Duodenal mucosa (tissue), 2 donors: ENCODE measurements at regions not wholly inside any gene's neighbourhood (a gene's known extent, or its start where the extent isn't known, plus 50 kb on each side); places are given as distances from the start of the nearest gene placed in this dataset.

Experiments
- H3K27ac ChIP-seq: one replicate; pipeline ENCODE4 v1.7.0; 2013; ENCODE audit warnings: low read depth, low read length
- H3K27me3 ChIP-seq, 2 donors: one replicate each; pipeline ENCODE4 v1.7.0; 2013; ENCODE audit warnings: low read length in 2 of 2, control low read depth in 1 of 2; ENCODE audit not compliant: insufficient read depth in 2 of 2, control insufficient read depth in 1 of 2
- H3K36me3 ChIP-seq, 2 donors: one replicate each; pipeline ENCODE4 v1.7.0; 2013; ENCODE audit warnings: low read length in 2 of 2, control low read depth in 1 of 2; ENCODE audit not compliant: insufficient read depth in 2 of 2, control insufficient read depth in 1 of 2
- H3K4me1 ChIP-seq, 2 donors: one replicate each; pipeline ENCODE4 v1.7.0; 2013; ENCODE audit warnings: low read length in 2 of 2, control low read depth in 1 of 2; ENCODE audit not compliant: insufficient read depth in 2 of 2, control insufficient read depth in 1 of 2
- H3K4me3 ChIP-seq, 2 donors: one replicate each; pipeline ENCODE4 v1.7.0; 2013; ENCODE audit warnings: low read length in 2 of 2, low read depth in 1 of 2
- H3K9ac ChIP-seq, 2 donors: one replicate each; pipeline ENCODE4 v1.7.0; 2013; ENCODE audit warnings: low read length in 2 of 2, low read depth in 1 of 2
- H3K9me3 ChIP-seq, 2 donors: one replicate each; pipeline ENCODE4 v1.7.0; 2013; ENCODE audit warnings: low read length in 2 of 2, control low read depth in 1 of 2; ENCODE audit not compliant: control insufficient read depth in 1 of 2

DNA sequence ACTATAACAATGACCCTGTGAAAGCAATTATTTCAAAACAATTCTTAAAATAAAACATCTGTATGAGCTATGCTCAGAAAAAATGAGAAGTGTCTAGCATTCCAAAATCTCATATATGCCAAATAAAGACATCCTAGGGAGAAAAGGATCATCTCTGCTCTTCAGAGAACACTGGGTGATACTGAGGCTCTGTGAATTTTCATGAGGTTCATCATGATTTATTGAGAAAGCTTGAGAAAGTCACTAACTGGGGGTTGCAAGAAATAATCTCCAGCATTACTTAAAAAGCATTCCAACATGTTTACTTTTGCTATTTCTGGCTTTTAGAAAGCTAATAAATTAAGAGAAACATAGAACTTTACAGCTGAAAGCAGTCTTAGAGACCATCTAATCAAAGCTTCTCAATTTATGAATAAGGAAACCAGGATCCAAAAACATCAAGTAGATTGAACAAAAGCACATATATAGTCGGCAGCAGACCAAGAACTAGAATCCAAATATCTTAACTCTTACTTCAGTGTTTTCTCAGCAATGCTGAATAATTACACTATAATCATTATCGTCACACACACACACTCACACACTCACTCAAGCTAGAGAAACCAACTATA, 372.8 kb downstream of the NR2F1-AS1 start:
- no peaks in the 10 kb centered on the region for H3K36me3 ChIP-seq
- H3K4me3 ChIP-seq: no peak overlapping the region
- no peaks in the 10 kb centered on the region for H3K27me3 ChIP-seq
- H3K9ac ChIP-seq: no peak overlapping the region
- no peaks in the 10 kb centered on the region for H3K9me3 ChIP-seq
- H3K27ac ChIP-seq: no peak overlapping the region
- H3K4me1 ChIP-seq: peaks cover 0 to 2% of the 10 kb centered on the region in 2 donors

DNA sequence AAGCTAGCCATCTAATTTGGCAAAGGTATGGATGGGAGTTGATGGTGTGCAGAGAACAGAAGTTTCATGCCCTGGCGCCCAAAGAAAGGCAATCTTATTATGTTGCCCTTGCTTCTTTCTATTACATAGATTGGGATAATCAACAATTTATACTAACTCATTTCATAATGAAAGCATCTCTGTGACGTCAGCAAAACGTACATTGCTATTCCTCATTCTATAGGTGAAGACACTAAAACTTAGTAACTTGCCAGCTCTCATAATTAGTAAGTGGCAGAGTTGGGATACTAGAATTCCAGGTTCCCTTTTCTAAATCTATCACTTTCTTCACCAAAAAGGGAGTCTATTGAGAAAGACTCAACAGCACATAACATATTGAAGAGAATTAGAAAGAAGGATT, 374.8 kb downstream of the NR2F1-AS1 start:
- H3K9ac ChIP-seq: no peak overlapping the region
- no peaks in the 10 kb centered on the region for H3K36me3 ChIP-seq
- H3K4me3 ChIP-seq: no peak overlapping the region
- H3K27me3 ChIP-seq: no peaks in the 10 kb centered on the region
- no peak overlapping the region for H3K27ac ChIP-seq
- H3K9me3 ChIP-seq: no peaks in the 10 kb centered on the region
- peaks cover 0 to 2% of the 10 kb centered on the region in 2 donors for H3K4me1 ChIP-seq

DNA sequence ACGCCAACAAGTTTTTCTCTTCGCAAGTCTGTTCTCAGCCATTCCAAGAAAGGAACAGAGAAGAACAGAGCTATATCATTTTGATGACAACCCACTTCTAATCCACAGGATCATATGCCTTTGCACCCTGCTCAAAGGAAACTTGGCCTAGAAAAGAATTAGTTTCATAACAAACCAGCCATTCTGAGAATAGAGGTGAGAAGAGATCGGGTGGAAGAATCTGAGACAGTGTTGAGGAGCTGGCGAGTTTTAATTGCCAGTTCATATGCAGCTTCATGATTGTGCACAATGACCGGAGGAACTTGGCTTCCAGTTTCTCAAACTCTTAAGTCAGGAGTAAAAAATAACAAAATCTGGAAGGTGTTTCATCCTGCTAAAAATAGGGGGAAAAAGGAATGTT, 380.0 kb downstream of the NR2F1-AS1 start:
- Histone ChIP-seq H3K27me3 (no peaks in the 10 kb centered on the region), H3K4me1 (no peaks in the 10 kb centered on the region), H3K9ac (no peak overlapping the region), H3K27ac (no peak overlapping the region), H3K9me3 (no peaks in the 10 kb centered on the region), H3K4me3 (no peak overlapping the region), H3K36me3 (no peaks in the 10 kb centered on the region)

GRCh38 chr5:93196986-93197385, 384.0 kb downstream of the NR2F1-AS1 start:
- H3K36me3 ChIP-seq: no peaks in the 10 kb centered on the region
- no peak overlapping the region for H3K9ac ChIP-seq
- H3K27me3 ChIP-seq: no peaks in the 10 kb centered on the region
- H3K4me3 ChIP-seq: no peak overlapping the region
- H3K4me1 ChIP-seq: no peaks in the 10 kb centered on the region
- no peaks in the 10 kb centered on the region for H3K9me3 ChIP-seq
- H3K27ac ChIP-seq: no peak overlapping the region

DNA sequence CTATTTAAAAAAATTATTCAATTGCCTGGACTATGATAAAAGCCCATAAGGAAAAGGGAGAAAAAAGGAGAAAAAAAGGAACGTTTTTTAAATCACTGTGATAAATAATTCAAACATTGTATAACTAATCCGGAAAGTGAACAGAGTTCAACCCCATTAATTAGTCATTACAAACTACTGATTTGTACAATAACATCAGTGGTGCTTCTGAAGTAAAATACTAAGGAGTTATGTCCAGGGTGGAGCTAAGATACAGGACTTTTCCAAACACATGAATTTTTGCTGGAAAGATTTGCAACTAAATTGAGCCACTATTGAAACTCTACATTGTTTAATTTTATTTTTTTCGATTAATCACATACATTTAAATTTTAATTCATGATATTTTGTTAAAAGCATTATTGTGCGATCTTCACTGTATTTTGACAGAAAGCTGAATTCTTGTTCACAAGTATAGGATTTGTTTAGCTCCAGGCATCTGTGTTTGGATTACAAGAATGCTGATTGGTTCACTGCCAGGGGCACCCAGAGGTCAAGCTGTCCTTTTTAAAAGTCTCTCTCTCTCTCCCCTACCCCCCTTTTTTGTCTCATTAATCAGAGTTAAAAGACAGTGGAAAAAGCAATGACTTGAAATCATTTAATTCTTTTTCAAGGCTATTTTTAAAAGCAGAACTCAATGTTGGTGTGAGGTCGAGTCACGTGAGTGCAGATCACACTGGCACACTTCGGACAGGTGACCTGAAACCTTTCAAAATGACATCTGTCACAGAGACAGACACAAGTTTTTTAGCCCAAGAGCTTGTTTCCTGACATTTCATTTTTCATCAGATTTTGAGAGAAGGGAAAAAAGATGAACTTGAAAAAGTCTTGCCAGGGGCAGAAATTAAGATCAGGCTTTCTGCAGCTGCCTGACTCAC, 387.3 kb downstream of the NR2F1-AS1 start:
- H3K9me3 ChIP-seq: peaks cover 0 to 6% of the 10 kb centered on the region in 2 donors
- H3K27me3 ChIP-seq: no peaks in the 10 kb centered on the region
- no peaks in the 10 kb centered on the region for H3K36me3 ChIP-seq
- H3K4me3 ChIP-seq: no peak overlapping the region
- no peak overlapping the region for H3K27ac ChIP-seq
- no peaks in the 10 kb centered on the region for H3K4me1 ChIP-seq
- H3K9ac ChIP-seq: no peak overlapping the region

DNA sequence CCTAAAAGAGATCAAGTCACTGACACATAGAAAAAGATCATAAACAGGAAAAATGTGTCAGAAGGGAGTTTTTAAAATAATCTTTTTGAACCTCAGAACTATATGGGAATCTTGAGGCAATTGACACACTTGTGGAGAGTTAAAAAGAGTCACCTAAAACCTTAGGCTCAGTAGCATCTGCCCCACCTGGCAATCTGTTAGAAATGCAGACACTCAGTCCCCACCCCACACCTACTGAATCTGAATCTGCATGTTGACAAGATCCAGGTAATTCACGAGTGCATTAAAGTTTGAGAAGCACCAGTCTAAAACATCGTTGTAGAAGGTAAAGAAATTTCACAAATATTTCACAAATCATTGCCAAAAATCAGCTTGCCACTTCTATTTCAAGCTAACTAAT, 388.3 kb downstream of the NR2F1-AS1 start:
- Histone ChIP-seq H3K9me3 (peaks cover 0 to 6% of the 10 kb centered on the region in 2 donors), H3K36me3 (no peaks in the 10 kb centered on the region), H3K27ac (peak overlapping the region; percentile 17), H3K9ac (no peak overlapping the region), H3K4me3 (no peak overlapping the region), H3K27me3 (no peaks in the 10 kb centered on the region), H3K4me1 (no peaks in the 10 kb centered on the region)

- Histone ChIP-seq H3K9me3 (peaks cover 0 to 6% of the 10 kb centered on the region in 2 donors), H3K4me3 (no peak overlapping the region), H3K27ac (no peak overlapping the region), H3K36me3 (no peaks in the 10 kb centered on the region), H3K27me3 (no peaks in the 10 kb centered on the region), H3K4me1 (no peaks in the 10 kb centered on the region), H3K9ac (no peak overlapping the region)
These were observed 388.9 kb downstream of the NR2F1-AS1 start for GRCh38 chr5:93192087-93192486.

GRCh38 chr5:93191035-93191817, 389.8 kb downstream of the NR2F1-AS1 start:
- peaks cover 0 to 6% of the 10 kb centered on the region in 2 donors for H3K9me3 ChIP-seq
- H3K27ac ChIP-seq: no peak overlapping the region
- no peak overlapping the region for H3K4me3 ChIP-seq
- no peak overlapping the region for H3K9ac ChIP-seq
- no peaks in the 10 kb centered on the region for H3K36me3 ChIP-seq
- no peaks in the 10 kb centered on the region for H3K27me3 ChIP-seq
- H3K4me1 ChIP-seq: no peaks in the 10 kb centered on the region

GRCh38 chr5:93189707-93190120, 391.3 kb downstream of the NR2F1-AS1 start:
- Histone ChIP-seq H3K36me3 (no peaks in the 10 kb centered on the region), H3K27me3 (no peaks in the 10 kb centered on the region)

More at GRCh38 chr5:93189707-93190120, 391.3 kb downstream of the NR2F1-AS1 start:
- peaks cover 0 to 6% of the 10 kb centered on the region in 2 donors for H3K9me3 ChIP-seq
- H3K27ac ChIP-seq: no peak overlapping the region
- H3K4me3 ChIP-seq: no peak overlapping the region
- no peaks in the 10 kb centered on the region for H3K4me1 ChIP-seq
- no peak overlapping the region for H3K9ac ChIP-seq
